SK-N-SH (cell line): ENCODE measurements at regions not wholly inside any gene's neighbourhood (a gene's known extent, or its start where the extent isn't known, plus 50 kb on each side); places are given as distances from the start of the nearest gene placed in this dataset.

Source experiments
- CTCF ChIA-PET: fragments of 300-600, 350-600 bp; formaldehyde crosslinking; extraction: SDS; loops from one replicate; lab custom pipeline; 2021; lab: Yijun Ruan, JAX
- POLR2A ChIA-PET: fragments of 350-600 bp; sonication (Branson Sonifier 250); formaldehyde crosslinking; extraction: SDS; loops from one replicate; lab custom pipeline; 2020; ENCODE audit warnings: antibody characterized with exemption, inconsistent platforms; lab: Yijun Ruan, JAX
- DNase-seq: peaks from one replicate; pipeline ENCODE4 v3.0.0; 2012
- H2AFZ ChIP-seq: fragments of 200-600 bp; sonication (generic); 2 replicates; pipeline ENCODE4 v1.8.1; 2016; ENCODE audit warnings: antibody characterized with exemption, mild to moderate bottlenecking, low read depth
- H3F3A ChIP-seq: fragments of 200-600 bp; sonication (generic); replicated peaks from 2 replicates; pipeline ENCODE3; 2016; ENCODE audit warnings: antibody characterized with exemption, mild to moderate bottlenecking; ENCODE audit not compliant: insufficient read depth
- H3K27ac ChIP-seq, 2 experiments: fragments of 200-500 bp in 1 of 2; fragments of 200-600 bp in 1 of 2; sonication (Bioruptor generic) in 1 of 2; sonication (generic), shearing (Covaris generic) in 1 of 2; 2 replicates each; pipeline versions ENCODE4 v1.5.1 to v1.6.1; 2014 to 2016; ENCODE audit warnings: low read depth in 2 of 2, inconsistent platforms in 1 of 2, low read length in 1 of 2, mild to moderate bottlenecking in 1 of 2, mixed read lengths in 1 of 2
- H3K27me3 ChIP-seq: fragments of 200-600 bp; sonication (generic), shearing (Covaris generic); 2 replicates; pipeline ENCODE4 v1.6.1; 2016; ENCODE audit warnings: mixed run types; ENCODE audit not compliant: insufficient read depth
- H3K36me3 ChIP-seq, 2 experiments: fragments of 200-500 bp in 1 of 2; fragments of 200-600 bp in 1 of 2; sonication (Bioruptor generic) in 1 of 2; sonication (generic) in 1 of 2; replicated peaks in 1 of 2; 2 replicates each; pipeline versions ENCODE3 to v1.5.1; 2014 to 2016; ENCODE audit warnings: low read length in 1 of 2, mild to moderate bottlenecking in 1 of 2; ENCODE audit not compliant: insufficient read depth in 2 of 2, control insufficient read depth in 1 of 2
- H3K4me1 ChIP-seq, 2 experiments: fragments of 200-500 bp in 1 of 2; fragments of 200-600 bp in 1 of 2; sonication (Bioruptor generic) in 1 of 2; sonication (generic), shearing (Covaris generic) in 1 of 2; 2 replicates each; pipeline versions ENCODE4 v1.5.1 to v1.6.1; 2014 to 2016; ENCODE audit warnings: low read depth in 1 of 2, low read length in 1 of 2, mixed run types in 1 of 2; ENCODE audit not compliant: insufficient read depth in 2 of 2, control insufficient read depth in 1 of 2
- H3K4me2 ChIP-seq: fragments of 200-600 bp; sonication (generic), shearing (Covaris generic); 2 replicates; pipeline ENCODE4 v1.6.1; 2017; ENCODE audit warnings: mixed run types
- H3K4me3 ChIP-seq, 2 experiments: fragments of 200-500 bp in 1 of 2; fragments of 200-600 bp in 1 of 2; sonication (Bioruptor generic) in 1 of 2; sonication (generic), shearing (Covaris generic) in 1 of 2; 2 replicates each; pipeline versions ENCODE4 v1.5.1 to v1.8.1; 2014 to 2016; ENCODE audit warnings: low read depth in 2 of 2, inconsistent platforms in 1 of 2, low read length in 1 of 2, mild to moderate bottlenecking in 1 of 2, mixed read lengths in 1 of 2, moderate library complexity in 1 of 2
- H3K79me2 ChIP-seq: fragments of 200-600 bp; sonication (generic); 2 replicates; pipeline ENCODE4 v1.8.1; 2017; ENCODE audit warnings: mild to moderate bottlenecking; ENCODE audit not compliant: insufficient read depth
- H3K9ac ChIP-seq: fragments of 200-600 bp; sonication (generic); 2 replicates; pipeline ENCODE4 v1.6.1; 2017; ENCODE audit warnings: mixed run types
- H3K9me2 ChIP-seq: fragments of 200-600 bp; sonication (generic); 2 replicates; pipeline ENCODE4 v1.6.1; 2017; ENCODE audit warnings: mixed run types
- H3K9me3 ChIP-seq: fragments of 200-600 bp; sonication (generic); 2 replicates; pipeline ENCODE4 v1.6.1; 2017; ENCODE audit warnings: mixed run types, mild to moderate bottlenecking, moderate library complexity
- H4K20me1 ChIP-seq: fragments of 200-600 bp; sonication (generic); 2 replicates; pipeline ENCODE4 v1.6.1; 2017; ENCODE audit warnings: mild to moderate bottlenecking, mixed run types; ENCODE audit not compliant: insufficient read depth
- CTCF ChIP-seq: fragments of 200-600 bp; sonication (generic); IDR thresholded peaks from 2 replicates; pipeline ENCODE4 v1.6.1; 2017; ENCODE audit warnings: antibody characterized with exemption, mild to moderate bottlenecking, moderate library complexity
- EP300 ChIP-seq, 2 experiments: IDR thresholded peaks; 2 replicates each; pipeline versions ENCODE4 v1.4.0 to v1.6.1; 2012; ENCODE audit warnings: borderline replicate concordance in 1 of 2, low read depth in 1 of 2, low read length in 1 of 2
- FOXM1 ChIP-seq: IDR thresholded peaks from 2 replicates; pipeline ENCODE4 v1.4.0; 2012; ENCODE audit warnings: low read depth, mild to moderate bottlenecking
- GABPA ChIP-seq: IDR thresholded peaks from 2 replicates; pipeline ENCODE4 v1.4.0; 2012; ENCODE audit warnings: low read depth, mild to moderate bottlenecking
- GATA2 ChIP-seq: sonication (generic); formaldehyde crosslinking; IDR thresholded peaks from 2 replicates; pipeline ENCODE4 v1.5.0; 2020; ENCODE audit warnings: mild to moderate bottlenecking, missing genetic modification reagents
- JUND ChIP-seq: IDR thresholded peaks from 2 replicates; pipeline ENCODE4 v1.4.0; 2012
- MEF2A ChIP-seq: IDR thresholded peaks from 2 replicates; pipeline ENCODE4 v1.4.0; 2012; ENCODE audit warnings: low read depth, borderline replicate concordance
- NRF1 ChIP-seq: IDR thresholded peaks from 2 replicates; pipeline ENCODE4 v1.6.1; 2012; ENCODE audit warnings: low read depth, mild to moderate bottlenecking, low read length
- POLR2AphosphoS5 ChIP-seq: IDR thresholded peaks from 2 replicates; pipeline ENCODE4 v1.6.1; 2012; ENCODE audit warnings: low read depth, low read length
- RCOR1 ChIP-seq: fragments of 150-350 bp; IDR thresholded peaks from 2 replicates; pipeline ENCODE4 v1.6.1; 2017; ENCODE audit warnings: antibody characterized with exemption, low read length
- RFX5 ChIP-seq: IDR thresholded peaks from 2 replicates; pipeline ENCODE4 v1.6.1; 2012; ENCODE audit warnings: mild to moderate bottlenecking, improper control_type of control experiment, low read length
- RXRA ChIP-seq: IDR thresholded peaks from 2 replicates; pipeline ENCODE4 v1.4.0; 2012; ENCODE audit warnings: low read depth, mild to moderate bottlenecking, borderline replicate concordance
- TCF12 ChIP-seq: IDR thresholded peaks from 2 replicates; pipeline ENCODE4 v1.4.0; 2012
- USF2 ChIP-seq: fragments of 150-350 bp; IDR thresholded peaks from 2 replicates; pipeline ENCODE4 v1.6.1; 2017; ENCODE audit warnings: antibody characterized with exemption, low read length, low read depth, borderline replicate concordance
- YY1 ChIP-seq: IDR thresholded peaks from 2 replicates; pipeline ENCODE4 v1.4.0; 2012; ENCODE audit warnings: low read depth, mild to moderate bottlenecking
- WGBS: methylation state at CpG from one replicate; pipeline ENCODE4 v1.1.6; 2017; ENCODE audit warnings: low lambda C conversion rate; 5-methylcytosine and 5-hydroxymethylcytosine counted together
- TF ChIP-seq, protein P1 (sequence below): IDR thresholded peaks from 2 replicates; pipeline ENCODE4 v1.4.0; 2012; ENCODE audit warnings: low read depth, borderline replicate concordance
- TF ChIP-seq, protein P2 (sequence below): IDR thresholded peaks from 2 replicates; pipeline ENCODE4; 2012
- TF ChIP-seq, protein P3 (sequence below): IDR thresholded peaks from 2 replicates; pipeline ENCODE4 v1.4.0; 2012; ENCODE audit warnings: low read depth, borderline replicate concordance
- TF ChIP-seq, protein P4 (sequence below): fragments of 150-350 bp; IDR thresholded peaks from 2 replicates; pipeline ENCODE4 v1.6.1; 2016; ENCODE audit warnings: mild to moderate bottlenecking, low read depth, low read length

DNA sequence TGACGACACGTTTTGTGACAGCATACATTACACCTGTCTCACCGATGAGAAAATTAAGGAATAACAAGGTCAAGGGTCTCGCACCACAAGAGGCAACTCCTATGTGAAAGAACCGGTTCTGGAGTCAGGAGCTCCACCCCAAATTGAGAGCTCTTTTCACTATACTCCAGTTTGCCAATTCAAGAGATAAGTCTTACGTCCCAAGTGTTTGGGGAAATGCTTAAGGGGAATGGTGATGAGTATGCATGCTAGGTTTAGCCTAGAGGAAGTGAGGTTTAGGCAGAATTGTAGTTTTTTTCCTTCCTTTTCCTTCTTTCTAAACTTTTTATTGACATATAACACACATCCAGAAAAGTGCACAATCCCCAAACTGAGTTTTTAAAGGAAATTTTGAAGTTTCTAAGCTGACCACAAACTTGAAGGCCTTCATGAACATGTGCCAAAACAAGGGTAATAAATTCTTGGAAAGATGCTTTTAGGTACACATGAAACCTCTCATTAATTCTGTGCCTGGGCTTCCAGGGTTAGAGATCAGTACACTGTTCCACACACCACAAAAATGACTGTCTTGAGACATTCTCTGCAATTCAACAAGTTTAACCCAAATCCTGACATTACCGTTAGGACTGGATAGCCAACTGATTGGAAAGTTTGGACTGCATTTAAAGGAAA lies 127.6 kb upstream of the SLC1A3 start:
- Histone ChIP-seq H3K4me3 (no peak overlapping the region), H3K9ac (no peak overlapping the region), H3K9me2 (no peaks in the 10 kb centered on the region), H3K27ac (no peak overlapping the region), H2AFZ (no peak overlapping the region), H3K79me2 (no peaks in the 10 kb centered on the region), H3K36me3 (no peaks in the 10 kb centered on the region), H3K4me2 (no peak overlapping the region), H3F3A (no peaks in the 10 kb centered on the region), H3K9me3 (no peaks in the 10 kb centered on the region), H3K27me3 (no peaks in the 10 kb centered on the region; the same call in 1 of the 2 replicates), H4K20me1 (no peaks in the 10 kb centered on the region), H3K4me1 (no peaks in the 10 kb centered on the region)
- WGBS: 19% methylated on average over 7 of the region's 7 CpGs
- POLR2A ChIA-PET: no interaction called here
- TF ChIP-seq POLR2AphosphoS5: no peak
- no peak for TF ChIP-seq RFX5
- no peak for TF ChIP-seq RCOR1
- no peak for TF ChIP-seq TCF12
- TF ChIP-seq, protein P1, sequence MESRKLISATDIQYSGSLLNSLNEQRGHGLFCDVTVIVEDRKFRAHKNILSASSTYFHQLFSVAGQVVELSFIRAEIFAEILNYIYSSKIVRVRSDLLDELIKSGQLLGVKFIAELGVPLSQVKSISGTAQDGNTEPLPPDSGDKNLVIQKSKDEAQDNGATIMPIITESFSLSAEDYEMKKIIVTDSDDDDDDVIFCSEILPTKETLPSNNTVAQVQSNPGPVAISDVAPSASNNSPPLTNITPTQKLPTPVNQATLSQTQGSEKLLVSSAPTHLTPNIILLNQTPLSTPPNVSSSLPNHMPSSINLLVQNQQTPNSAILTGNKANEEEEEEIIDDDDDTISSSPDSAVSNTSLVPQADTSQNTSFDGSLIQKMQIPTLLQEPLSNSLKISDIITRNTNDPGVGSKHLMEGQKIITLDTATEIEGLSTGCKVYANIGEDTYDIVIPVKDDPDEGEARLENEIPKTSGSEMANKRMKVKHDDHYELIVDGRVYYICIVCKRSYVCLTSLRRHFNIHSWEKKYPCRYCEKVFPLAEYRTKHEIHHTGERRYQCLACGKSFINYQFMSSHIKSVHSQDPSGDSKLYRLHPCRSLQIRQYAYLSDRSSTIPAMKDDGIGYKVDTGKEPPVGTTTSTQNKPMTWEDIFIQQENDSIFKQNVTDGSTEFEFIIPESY: no peak
- TF ChIP-seq, protein P2, sequence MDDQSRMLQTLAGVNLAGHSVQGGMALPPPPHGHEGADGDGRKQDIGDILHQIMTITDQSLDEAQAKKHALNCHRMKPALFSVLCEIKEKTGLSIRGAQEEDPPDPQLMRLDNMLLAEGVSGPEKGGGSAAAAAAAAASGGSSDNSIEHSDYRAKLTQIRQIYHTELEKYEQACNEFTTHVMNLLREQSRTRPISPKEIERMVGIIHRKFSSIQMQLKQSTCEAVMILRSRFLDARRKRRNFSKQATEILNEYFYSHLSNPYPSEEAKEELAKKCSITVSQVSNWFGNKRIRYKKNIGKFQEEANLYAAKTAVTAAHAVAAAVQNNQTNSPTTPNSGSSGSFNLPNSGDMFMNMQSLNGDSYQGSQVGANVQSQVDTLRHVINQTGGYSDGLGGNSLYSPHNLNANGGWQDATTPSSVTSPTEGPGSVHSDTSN: no peak
- TF ChIP-seq, protein P3, sequence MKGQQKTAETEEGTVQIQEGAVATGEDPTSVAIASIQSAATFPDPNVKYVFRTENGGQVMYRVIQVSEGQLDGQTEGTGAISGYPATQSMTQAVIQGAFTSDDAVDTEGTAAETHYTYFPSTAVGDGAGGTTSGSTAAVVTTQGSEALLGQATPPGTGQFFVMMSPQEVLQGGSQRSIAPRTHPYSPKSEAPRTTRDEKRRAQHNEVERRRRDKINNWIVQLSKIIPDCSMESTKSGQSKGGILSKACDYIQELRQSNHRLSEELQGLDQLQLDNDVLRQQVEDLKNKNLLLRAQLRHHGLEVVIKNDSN: no peak
- TF ChIP-seq USF2: no peak
- no peak for TF ChIP-seq EP300 (IDR thresholded peaks at IDR 0.05; ENCODE audit: borderline replicate concordance in 1 of 2, low read depth in 1 of 2, low read length in 1 of 2)
- no peak for TF ChIP-seq NRF1
- TF ChIP-seq, protein P4, sequence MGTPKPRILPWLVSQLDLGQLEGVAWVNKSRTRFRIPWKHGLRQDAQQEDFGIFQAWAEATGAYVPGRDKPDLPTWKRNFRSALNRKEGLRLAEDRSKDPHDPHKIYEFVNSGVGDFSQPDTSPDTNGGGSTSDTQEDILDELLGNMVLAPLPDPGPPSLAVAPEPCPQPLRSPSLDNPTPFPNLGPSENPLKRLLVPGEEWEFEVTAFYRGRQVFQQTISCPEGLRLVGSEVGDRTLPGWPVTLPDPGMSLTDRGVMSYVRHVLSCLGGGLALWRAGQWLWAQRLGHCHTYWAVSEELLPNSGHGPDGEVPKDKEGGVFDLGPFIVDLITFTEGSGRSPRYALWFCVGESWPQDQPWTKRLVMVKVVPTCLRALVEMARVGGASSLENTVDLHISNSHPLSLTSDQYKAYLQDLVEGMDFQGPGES: no peak
- no peak for TF ChIP-seq YY1
- TF ChIP-seq RXRA: no peak
- TF ChIP-seq FOXM1: no peak
- TF ChIP-seq CTCF: no peak
- TF ChIP-seq JUND: no peak
- no peak for TF ChIP-seq MEF2A
- no peak for TF ChIP-seq GATA2
- no peak for TF ChIP-seq GABPA
- CTCF ChIA-PET: interaction anchor here (0.6 to 0.9 kb wide), 2 partner anchors 212 to 214 kb away, joined by 3 read pairs; no protein-coding TSS in a partner anchor
- DNase-seq: no peak
